Hematopoietic multipotent progenitor cell treated with erythropoietin and hydrocortisone succinate and interleukin-3 and kit ligand, for 4 days (in vitro differentiated cells): ENCODE measurements at regions not wholly inside any gene's neighbourhood (a gene's known extent, or its start where the extent isn't known, plus 50 kb on each side); places are given as distances from the start of the nearest gene placed in this dataset.
"Not testable (repeated sequence)": the region's sequence is repeated elsewhere in the genome, so short reads cannot be mapped to it uniquely, and the experiment has no call there.

Source experiments
- DNase-seq: peaks from one replicate; pipeline ENCODE4 v3.0.0-alpha.2; 2015

DNA sequence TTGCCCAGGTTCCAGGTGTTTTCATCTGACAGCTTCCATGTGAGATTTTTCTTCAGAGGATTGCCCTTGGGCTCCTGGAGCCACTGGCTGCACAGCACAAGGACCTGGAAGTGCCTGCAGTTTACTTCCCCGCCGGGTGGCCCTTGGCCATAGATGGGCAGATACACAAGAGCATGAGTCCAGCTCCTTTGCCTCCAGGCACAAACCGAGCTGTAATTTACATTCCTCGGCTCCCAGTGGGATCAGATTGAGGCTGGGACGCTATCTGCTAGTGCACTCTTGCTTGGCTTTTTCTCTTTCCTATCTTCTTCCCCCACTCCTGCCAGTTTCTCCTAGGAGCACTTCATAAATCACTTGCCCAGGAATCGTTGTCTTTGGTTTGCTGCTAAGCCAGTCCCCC, 85.4 kb upstream of the RALY start:
- no peak for DNase-seq

DNA sequence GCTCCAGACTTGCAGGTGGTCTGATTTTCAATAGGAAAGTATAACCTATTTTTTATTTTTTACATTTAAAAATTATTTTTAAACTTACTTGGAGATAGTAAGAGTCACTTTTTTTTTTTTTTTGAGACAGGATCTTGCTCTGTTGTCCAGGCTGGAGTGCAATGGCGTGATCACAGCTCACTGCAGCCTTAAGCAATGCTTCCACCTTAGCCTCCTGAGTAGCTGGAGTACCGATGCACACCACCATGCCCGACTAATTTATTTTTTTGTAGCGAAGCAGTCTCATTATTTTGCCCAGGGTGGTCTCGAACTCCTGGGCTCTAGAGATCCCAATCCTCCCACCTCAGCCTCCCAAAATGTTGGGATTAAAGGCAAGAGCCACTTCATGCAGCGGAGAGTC, 84.8 kb upstream of the RALY start:
- no peak for DNase-seq

- DNase-seq = peak; percentile 74
These were observed 84.3 kb upstream of the RALY start for GRCh38 chr20:33909331-33909921.

- no peak for DNase-seq
These were observed 83.7 kb upstream of the RALY start for GRCh38 chr20:33910056-33910455.

GRCh38 chr20:33910529-33911327, 83.0 kb upstream of the RALY start:
- no peak for DNase-seq

DNA sequence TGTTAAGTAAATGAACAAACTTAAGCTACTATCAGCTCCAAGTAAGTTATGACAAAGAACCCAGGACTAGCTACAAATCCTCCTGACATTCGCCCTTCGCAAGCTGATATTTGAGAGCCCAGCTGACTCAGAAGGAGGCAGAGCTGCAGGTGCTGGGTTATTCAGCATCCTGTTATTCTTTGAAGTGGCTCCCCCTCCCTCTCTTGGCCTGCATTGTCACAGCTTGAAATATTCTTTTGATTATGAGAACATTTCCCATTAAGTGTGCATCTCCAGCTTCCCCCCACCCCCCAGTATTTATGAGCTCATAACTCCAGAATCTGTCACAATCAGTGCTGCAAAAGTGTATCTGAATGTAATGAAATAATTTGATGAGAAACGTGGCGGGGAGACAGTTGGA, 78.8 kb upstream of the RALY start:
- DNase-seq = peak; percentile 7

GRCh38 chr20:33915726-33916331, 77.9 kb upstream of the RALY start:
- DNase-seq = peak; percentile 63

DNA sequence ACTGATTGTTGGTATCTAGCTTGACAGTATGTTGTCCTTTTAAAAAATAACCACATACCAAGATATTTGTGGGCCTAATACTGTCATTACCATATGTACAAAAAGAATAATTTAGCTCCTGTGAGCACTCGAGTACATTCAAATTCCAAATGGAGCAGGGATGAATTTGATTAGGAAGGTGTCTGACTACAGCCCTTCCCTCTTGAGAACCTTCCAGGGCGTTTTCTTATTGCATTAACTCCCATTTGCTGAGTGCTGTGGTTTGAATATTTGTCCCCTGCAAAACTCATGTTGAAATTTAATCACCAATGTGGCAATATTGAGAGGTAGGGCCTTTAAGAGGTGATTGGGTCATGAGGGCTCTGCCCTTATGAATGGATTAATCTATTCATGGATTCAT, 76.9 kb upstream of the RALY start:
- no peak for DNase-seq

DNA sequence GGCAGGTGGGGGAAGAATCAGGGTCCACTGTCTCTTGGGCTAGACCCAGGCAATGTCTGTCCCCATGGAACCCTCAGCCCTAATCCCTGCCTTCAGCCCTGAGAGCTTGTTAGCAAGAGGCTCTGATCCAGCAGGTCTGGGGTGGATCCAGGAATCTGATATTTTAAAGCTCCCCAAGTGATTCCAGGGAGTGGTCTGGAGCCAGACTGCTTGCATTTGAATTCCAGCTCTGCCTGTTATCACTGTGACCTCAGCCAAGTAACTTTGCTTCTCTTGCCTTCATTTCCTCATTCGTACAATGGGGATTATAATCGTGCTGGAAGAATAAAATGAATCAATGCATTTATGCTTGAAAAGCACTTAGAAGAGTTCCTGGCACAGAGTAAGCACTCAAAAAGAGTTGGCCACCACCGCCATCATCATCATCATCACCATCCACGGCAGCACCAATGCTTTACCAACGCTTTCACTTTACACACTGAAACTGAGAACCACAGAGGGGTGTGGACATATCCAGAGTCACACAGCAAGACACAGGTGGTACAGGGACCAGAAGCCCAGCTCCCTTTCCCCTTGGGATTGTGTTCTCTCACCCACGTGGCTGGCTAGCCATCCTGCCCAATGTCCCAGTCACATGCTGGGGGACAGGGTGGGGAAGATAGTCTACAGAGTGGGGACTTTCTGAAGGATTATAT, 75.7 kb upstream of the RALY start:
- no peak for DNase-seq

DNA sequence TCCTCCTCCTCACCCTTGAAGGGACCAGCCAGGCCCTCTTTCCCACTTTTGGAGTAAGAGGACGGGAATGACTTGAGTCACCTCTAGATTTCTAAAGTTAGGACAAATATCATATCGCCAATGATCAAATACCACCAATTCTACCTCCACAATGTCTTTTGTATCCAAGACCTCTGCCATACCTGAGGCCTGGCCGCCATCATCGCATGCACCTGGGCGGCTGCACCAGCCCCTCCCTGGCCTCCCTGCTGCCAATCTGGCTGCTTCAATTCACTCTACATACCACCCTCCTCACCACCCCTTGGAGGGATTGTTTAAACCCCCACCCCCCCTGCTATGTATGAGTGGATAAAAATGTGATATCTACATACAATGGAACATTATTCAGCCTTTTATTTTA, 75.0 kb upstream of the RALY start:
- no peak for DNase-seq

DNA sequence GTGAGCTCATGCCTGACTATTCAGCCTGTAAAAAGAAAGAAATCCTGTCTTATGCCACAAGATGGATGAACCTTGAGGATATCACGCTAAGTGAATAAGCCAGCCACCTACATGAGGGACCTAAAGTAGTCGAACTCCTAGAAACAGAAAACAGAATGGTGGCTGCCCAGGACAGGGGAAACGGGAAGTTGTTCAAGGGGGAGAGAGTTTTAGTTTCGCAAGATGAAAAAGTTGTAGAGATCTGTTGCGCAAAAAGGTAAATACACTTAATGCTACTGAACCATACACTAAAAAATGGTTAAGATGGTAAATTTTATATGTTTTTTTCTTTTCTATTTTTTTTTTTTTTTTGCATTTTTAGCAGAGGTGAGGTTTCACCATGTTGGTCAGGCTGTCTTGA, 74.1 kb upstream of the RALY start:
- DNase-seq = peak; percentile 66

- no peak for DNase-seq
These were observed 71.5 kb upstream of the RALY start for GRCh38 chr20:33922224-33922623.

DNA sequence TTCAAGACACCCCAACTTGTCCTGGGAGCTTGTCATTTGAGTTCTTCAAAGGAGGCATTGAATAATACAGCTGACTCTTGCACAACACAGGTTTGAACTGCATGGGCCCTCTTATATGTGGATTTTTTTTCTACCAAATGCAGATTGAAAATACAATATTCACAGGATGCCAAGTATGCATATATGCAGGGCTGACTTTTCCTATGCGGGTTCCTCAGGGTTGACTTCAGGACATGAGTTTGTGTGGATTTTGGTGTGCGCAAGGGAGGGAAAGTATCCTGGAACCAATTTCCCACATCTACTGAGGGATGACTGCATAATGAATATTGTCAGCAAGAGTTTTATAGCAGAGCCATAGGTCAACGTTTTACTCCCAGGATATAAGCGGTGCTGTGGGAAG, 70.0 kb upstream of the RALY start:
- no peak for DNase-seq

DNA sequence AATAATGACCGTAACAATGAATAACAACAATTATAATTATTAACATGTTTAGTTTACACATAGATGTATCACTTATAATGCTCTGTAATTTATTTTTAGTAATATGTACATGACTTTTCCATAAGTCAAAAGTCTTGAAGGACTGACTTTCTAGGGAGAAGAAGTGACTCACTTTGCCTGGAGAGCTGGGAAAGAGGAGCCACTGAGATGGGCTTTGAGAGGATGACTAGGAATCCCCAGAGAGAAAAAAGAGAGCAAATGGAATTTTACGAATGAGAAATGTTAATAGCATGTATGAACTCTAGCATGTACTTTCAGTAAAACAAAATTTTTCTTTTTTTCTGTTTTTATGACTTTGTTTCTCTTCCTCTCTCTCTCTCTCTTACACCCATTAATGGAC, 67.8 kb upstream of the RALY start:
- no peak for DNase-seq

- no peak for DNase-seq
These were observed 67.3 kb upstream of the RALY start for GRCh38 chr20:33926425-33926824.

GRCh38 chr20:33927724-33928123, 66.0 kb upstream of the RALY start:
- DNase-seq = no peak

DNA sequence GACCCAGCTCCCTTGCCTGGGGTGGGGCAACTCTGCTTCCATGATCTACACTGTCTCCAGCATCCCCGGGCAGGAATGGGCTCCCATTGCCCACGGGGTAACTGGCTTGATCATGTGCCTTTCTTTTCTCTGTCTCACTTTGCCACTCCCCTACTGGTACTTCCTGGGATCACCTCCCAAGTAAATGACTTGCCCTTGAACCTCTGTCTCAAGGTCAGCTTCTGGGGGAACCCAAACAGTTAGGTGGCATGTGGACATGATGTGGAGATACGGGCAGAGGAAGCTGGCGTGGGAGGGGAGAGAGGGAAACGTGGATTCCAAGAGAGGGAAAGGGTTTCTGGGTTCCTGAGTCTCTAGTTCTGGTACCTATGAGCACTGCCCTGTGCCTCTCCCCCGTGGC, 63.8 kb upstream of the RALY start:
- DNase-seq = no peak

DNA sequence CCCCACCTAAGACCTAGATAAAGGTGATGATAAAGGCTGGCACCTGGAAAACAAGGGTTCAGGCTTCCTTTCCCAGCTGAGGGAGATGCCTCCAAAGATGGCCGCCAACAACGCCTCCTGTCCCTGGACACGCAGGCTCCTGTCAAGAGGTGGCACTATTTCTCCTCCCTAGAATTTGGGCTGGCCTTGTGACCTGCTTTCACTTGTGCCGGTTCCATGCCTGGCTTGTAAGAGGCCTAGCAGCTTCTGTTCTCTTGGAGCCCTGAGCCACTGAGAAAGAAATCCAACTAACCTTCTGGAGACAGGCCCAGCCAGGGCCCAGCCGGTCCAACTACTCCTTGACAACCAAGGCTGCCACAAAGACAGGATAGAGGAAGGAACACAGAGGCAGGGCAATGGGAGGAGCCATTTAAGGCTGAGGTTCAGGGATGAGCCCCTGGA, 60.2 kb upstream of the RALY start:
- DNase-seq = peak; percentile 89

- DNase-seq = no peak
These were observed 57.1 kb upstream of the RALY start for GRCh38 chr20:33936656-33937055.

DNA sequence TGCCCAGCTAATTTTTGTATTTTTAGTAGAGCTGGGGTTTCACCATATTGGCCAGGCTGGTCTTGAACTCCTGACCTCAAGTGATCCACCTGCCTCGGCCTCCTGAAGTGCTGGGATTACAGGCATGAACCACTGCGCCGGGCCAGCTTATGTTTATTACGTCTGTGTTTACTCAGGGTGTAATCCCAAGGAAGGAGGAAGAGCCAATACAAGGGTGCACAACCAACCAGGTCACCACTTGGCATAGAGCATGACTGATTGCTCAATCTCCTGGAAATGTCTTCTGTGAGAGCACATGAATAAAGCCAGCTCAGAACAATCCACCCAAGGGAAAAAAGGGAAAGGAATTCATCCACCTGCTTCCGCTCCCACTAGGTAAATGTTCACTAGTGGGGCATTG, 54.7 kb upstream of the RALY start:
- DNase-seq = not testable (repeated sequence)

GRCh38 chr20:33940666-33941065, 53.0 kb upstream of the RALY start:
- no peak for DNase-seq
